H1 (cell line): ENCODE measurements at regions not wholly inside any gene's neighbourhood (a gene's known extent, or its start where the extent isn't known, plus 50 kb on each side); places are given as distances from the start of the nearest gene placed in this dataset.

Source experiments
- BRCA1 ChIP-seq: IDR thresholded peaks from 2 replicates; pipeline ENCODE4 v1.6.1; 2012; ENCODE audit warnings: low read depth, low read length, improper control_type of control experiment
- JUND ChIP-seq: IDR thresholded peaks from 2 replicates; pipeline ENCODE4 v1.6.1; 2011; ENCODE audit warnings: mild to moderate bottlenecking, improper control_type of control experiment, low read length
- POLR2AphosphoS5 ChIP-seq: IDR thresholded peaks from 2 replicates; pipeline ENCODE4 v1.6.1; 2011; ENCODE audit warnings: low read depth, low read length
- TEAD4 ChIP-seq: IDR thresholded peaks from 2 replicates; pipeline ENCODE4 v1.6.1; 2012; ENCODE audit warnings: low read depth, low read length, inconsistent platforms, mixed read lengths

- TF ChIP-seq POLR2AphosphoS5: no peak
- TF ChIP-seq JUND: no peak
- no peak for TF ChIP-seq TEAD4
- no peak for TF ChIP-seq BRCA1
Measured at GRCh38 chr3:166785876-166786275, 594.2 kb downstream of the ZBBX start.
